OCI-LY7 (cell line): ENCODE measurements at regions not wholly inside any gene's neighbourhood (a gene's known extent, or its start where the extent isn't known, plus 50 kb on each side); places are given as distances from the start of the nearest gene placed in this dataset.

ENCODE experiments used
- BruUV-seq: library from RNA; stranded (reverse); fragments of 400-500 nt; replicated peaks from 2 replicates; lab custom pipeline; 2021; lab: Mats Ljungman, UMichigan
- CTCF ChIA-PET: fragments of 300-600 bp; sonication (Branson Sonifier 250); formaldehyde crosslinking; loops from one replicate; lab custom pipeline; 2022; ENCODE audit warnings: antibody characterized with exemption; ENCODE audit not compliant: unreplicated experiment; lab: Charles Lee
- POLR2A ChIA-PET: fragments of 300-600 bp; sonication (Branson Sonifier 250); formaldehyde crosslinking; loops from one replicate; lab custom pipeline; 2022; ENCODE audit warnings: antibody characterized with exemption; lab: Charles Lee
- DNase-seq: peaks from one replicate; pipeline ENCODE4 v3.0.0-alpha.2; 2015; ENCODE audit warnings: low spot score
- H2AFZ ChIP-seq: fragments of 200-600 bp; sonication (generic), shearing (Covaris generic); 2 replicates; pipeline ENCODE4 v1.6.1; 2014; ENCODE audit warnings: mild to moderate bottlenecking, antibody characterized with exemption, low read length, moderate library complexity
- H3K27ac ChIP-seq: fragments of 200-600 bp; sonication (generic); 2 replicates; pipeline ENCODE4 v1.5.1; 2014; ENCODE audit warnings: mixed run types, low read depth, mild to moderate bottlenecking, moderate library complexity, low read length, inconsistent platforms; ENCODE audit not compliant: poor library complexity, severe bottlenecking
- H3K36me3 ChIP-seq: fragments of 200-600 bp; sonication (generic); 2 replicates; pipeline ENCODE4 v1.6.1; 2014; ENCODE audit warnings: mild to moderate bottlenecking, antibody characterized with exemption, low read length, moderate library complexity, mixed read lengths; ENCODE audit not compliant: insufficient read depth
- H3K4me1 ChIP-seq: fragments of 200-600 bp; sonication (generic); 2 replicates; pipeline ENCODE4 v1.5.1; 2014; ENCODE audit warnings: mild to moderate bottlenecking, low read length; ENCODE audit not compliant: insufficient read depth, poor library complexity, severe bottlenecking
- H3K4me2 ChIP-seq: fragments of 200-600 bp; sonication (generic); 2 replicates; pipeline ENCODE4 v1.6.1; 2014; ENCODE audit warnings: mild to moderate bottlenecking, low read length
- H3K4me3 ChIP-seq: fragments of 200-600 bp; sonication (generic); 2 replicates; pipeline ENCODE4 v1.5.1; 2014; ENCODE audit warnings: mild to moderate bottlenecking, low read depth, low read length; ENCODE audit not compliant: poor library complexity, severe bottlenecking
- H3K79me2 ChIP-seq: fragments of 200-600 bp; sonication (generic); 2 replicates; pipeline ENCODE4 v1.6.1; 2016; ENCODE audit warnings: low read depth, mild to moderate bottlenecking, low read length, moderate library complexity, mixed read lengths; ENCODE audit not compliant: insufficient read depth
- H3K9me2 ChIP-seq: fragments of 200-600 bp; sonication (generic); 2 replicates; pipeline ENCODE4 v1.6.1; 2016; ENCODE audit warnings: mild to moderate bottlenecking, low read length, mixed read lengths; ENCODE audit not compliant: insufficient read depth
- H3K9me3 ChIP-seq: fragments of 200-600 bp; sonication (generic); 2 replicates; pipeline ENCODE4 v1.6.1; 2014; ENCODE audit warnings: mild to moderate bottlenecking, mixed run types, low read length, mixed read lengths
- H4K20me1 ChIP-seq: fragments of 200-600 bp; sonication (generic); 2 replicates; pipeline ENCODE4 v1.6.1; 2014; ENCODE audit warnings: mild to moderate bottlenecking, antibody characterized with exemption, low read length, moderate library complexity, mixed read lengths; ENCODE audit not compliant: insufficient read depth
- CTCF ChIP-seq: fragments of 200-600 bp; sonication (generic); conservative IDR thresholded peaks from 2 replicates; pipeline ENCODE4 v1.5.1; 2014; ENCODE audit warnings: mild to moderate bottlenecking, antibody characterized with exemption, low read length, moderate library complexity, mixed read lengths
- EZH2phosphoT487 ChIP-seq: fragments of 200-600 bp; sonication (generic); IDR thresholded peaks from 2 replicates; pipeline ENCODE4 v1.6.1; 2018; ENCODE audit warnings: low read depth, borderline replicate concordance, mild to moderate bottlenecking, mixed run types, antibody characterized with exemption, low read length, moderate library complexity, mixed read lengths
- intact Hi-C: fragments of 100-400 bp; cut with micrococcal nuclease; formaldehyde crosslinking; loops from one replicate; pipeline ENCODE4 v1.10.0; 2022; ENCODE audit not compliant: unreplicated experiment

- no peaks in the 10 kb centered on the region for H3K79me2 ChIP-seq
- ChIA-PET POLR2A (no interaction called here), CTCF (no interaction called here)
- no peaks in the 10 kb centered on the region for H4K20me1 ChIP-seq
- no peaks in the 10 kb centered on the region for H3K4me1 ChIP-seq
- H3K4me2 ChIP-seq: no peak overlapping the region
- H3K27ac ChIP-seq: no peak overlapping the region
- intact Hi-C loops: no loop called here
- H3K9me2 ChIP-seq: no peaks in the 10 kb centered on the region
- TF ChIP-seq EZH2phosphoT487 (no peak), CTCF (no peak)
- BruUV-seq: no TSS peak
- no peak overlapping the region for H3K4me3 ChIP-seq
- H2AFZ ChIP-seq: no peak overlapping the region
- DNase-seq: no peak
- no peaks in the 10 kb centered on the region for H3K9me3 ChIP-seq
- H3K36me3 ChIP-seq: no peaks in the 10 kb centered on the region
These were observed 588.5 kb downstream of the TRIML1 start for GRCh38 chr4:188727746-188728145.

DNA sequence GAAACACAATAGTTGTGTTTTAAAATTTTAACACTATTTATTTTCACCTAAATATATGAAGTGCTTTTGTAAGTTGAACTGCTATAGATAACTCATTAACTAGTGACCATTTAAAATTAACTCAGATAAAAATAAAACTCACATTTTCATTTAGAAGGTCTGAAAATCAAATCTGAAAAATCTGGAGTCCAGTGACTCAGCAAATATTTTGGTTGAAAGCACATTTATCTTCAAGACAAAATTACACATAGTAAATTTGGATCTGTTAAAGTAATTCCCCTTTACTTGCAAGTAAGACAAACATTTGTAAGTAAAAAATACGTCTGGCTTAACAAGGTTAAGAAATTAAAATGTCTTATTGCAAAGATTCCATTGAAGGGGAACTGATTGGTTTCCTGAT lies 589.1 kb downstream of the TRIML1 start:
- no peaks in the 10 kb centered on the region for H3K9me3 ChIP-seq
- intact Hi-C loops: no loop called here
- ChIA-PET CTCF (no interaction called here), POLR2A (no interaction called here)
- H3K36me3 ChIP-seq: no peaks in the 10 kb centered on the region
- H2AFZ ChIP-seq: no peak overlapping the region
- H3K4me1 ChIP-seq: no peaks in the 10 kb centered on the region
- DNase-seq: no peak
- H3K4me3 ChIP-seq: no peak overlapping the region
- no peaks in the 10 kb centered on the region for H3K9me2 ChIP-seq
- TF ChIP-seq EZH2phosphoT487 (no peak), CTCF (no peak)
- H3K27ac ChIP-seq: no peak overlapping the region
- no peaks in the 10 kb centered on the region for H3K79me2 ChIP-seq
- H3K4me2 ChIP-seq: no peak overlapping the region
- BruUV-seq: no TSS peak
- H4K20me1 ChIP-seq: no peaks in the 10 kb centered on the region

- H2AFZ ChIP-seq: no peak overlapping the region
- no peaks in the 10 kb centered on the region for H3K9me3 ChIP-seq
- no peak overlapping the region for H3K4me3 ChIP-seq
- no peaks in the 10 kb centered on the region for H4K20me1 ChIP-seq
- ChIA-PET POLR2A (interaction anchor here (0.7 to 0.8 kb wide), 2 partner anchors 15 to 60 kb away, joined by 3 to 8 read pairs; no protein-coding TSS in a partner anchor), CTCF (no interaction called here)
- no TSS peak for BruUV-seq
- no peaks in the 10 kb centered on the region for H3K9me2 ChIP-seq
- H3K4me2 ChIP-seq: no peak overlapping the region
- H3K36me3 ChIP-seq: no peaks in the 10 kb centered on the region
- H3K27ac ChIP-seq: no peak overlapping the region
- intact Hi-C loops: no loop called here
- TF ChIP-seq CTCF (no peak), EZH2phosphoT487 (no peak)
- no peaks in the 10 kb centered on the region for H3K4me1 ChIP-seq
- no peaks in the 10 kb centered on the region for H3K79me2 ChIP-seq
- no peak for DNase-seq
These were observed 592.9 kb downstream of the TRIML1 start for GRCh38 chr4:188732131-188732530.
